ENCODE measurements at regions not wholly inside any gene's neighbourhood (a gene's known extent, or its start where the extent isn't known, plus 50 kb on each side); places are given as distances from the start of the nearest gene placed in this dataset.

DNA sequence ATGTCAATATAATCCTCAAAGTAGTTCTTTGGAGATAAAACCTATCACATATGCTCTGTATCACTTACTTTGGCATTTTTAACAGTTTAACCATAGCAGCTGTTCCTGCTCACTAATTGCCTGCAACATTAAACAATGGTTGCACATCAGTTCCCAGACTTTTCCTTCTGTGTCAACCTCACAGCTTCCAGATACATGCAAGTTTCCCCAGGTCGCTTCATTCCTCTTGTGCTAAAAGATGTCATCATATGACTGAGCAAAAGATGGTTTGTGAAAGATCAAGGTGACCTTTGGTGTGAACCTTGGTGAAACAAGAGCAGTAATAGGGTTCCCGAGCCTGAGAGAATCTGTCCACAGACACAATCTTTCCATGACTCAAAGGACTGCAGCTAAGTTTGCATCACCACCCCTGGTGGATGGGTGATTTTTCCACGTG is 500.4 kb upstream of the PAPPA start:
- no peak for TF ChIP-seq CTCF (IDR thresholded peaks at IDR 0.05)
- no peak for TF ChIP-seq POLR2A (IDR thresholded peaks at IDR 0.05)

Measured in tibial nerve (tissue), 3 donors.